PC-9 (cell line): ENCODE measurements at regions not wholly inside any gene's neighbourhood (a gene's known extent, or its start where the extent isn't known, plus 50 kb on each side); places are given as distances from the start of the nearest gene placed in this dataset.

ENCODE experiments used
- BruUV-seq: library from RNA; stranded (reverse); fragments of 400-500 nt; replicated peaks from 2 replicates; lab custom pipeline; 2021; lab: Mats Ljungman, UMichigan
- CTCF ChIA-PET: fragments of 300-600 bp; sonication (Branson Sonifier 250); formaldehyde crosslinking; loops from one replicate; lab custom pipeline; 2022; ENCODE audit warnings: antibody characterized with exemption; lab: Charles Lee
- POLR2A ChIA-PET: fragments of 300-600 bp; sonication (Branson Sonifier 250); formaldehyde crosslinking; loops from one replicate; lab custom pipeline; 2022; ENCODE audit warnings: antibody characterized with exemption; ENCODE audit not compliant: unreplicated experiment; lab: Charles Lee
- DNase-seq, 2 experiments: peaks; one replicate each; pipeline versions ENCODE4 v3.0.0 to v3.0.0-alpha.2; 2015 to 2022; ENCODE audit warnings: mixed read lengths in 1 of 2
- H2AFZ ChIP-seq: fragments of 200-600 bp; sonication (generic); 2 replicates; pipeline ENCODE4 v1.8.1; 2017; ENCODE audit warnings: antibody characterized with exemption
- H3F3A ChIP-seq: fragments of 200-600 bp; sonication (generic); 2 replicates; pipeline ENCODE4 v1.8.1; 2017; ENCODE audit warnings: antibody characterized with exemption, mild to moderate bottlenecking, low read depth; ENCODE audit not compliant: insufficient read depth
- H3K27ac ChIP-seq: fragments of 200-600 bp; sonication (generic); 2 replicates; pipeline ENCODE4 v1.6.1; 2016; ENCODE audit warnings: mixed run types
- H3K27me3 ChIP-seq: fragments of 200-600 bp; sonication (generic); 2 replicates; pipeline ENCODE4 v1.6.1; 2016; ENCODE audit warnings: low read depth, mixed run types; ENCODE audit not compliant: insufficient read depth
- H3K36me3 ChIP-seq: fragments of 200-600 bp; sonication (generic); 2 replicates; pipeline ENCODE4 v1.6.1; 2016; ENCODE audit warnings: low read depth, mixed run types
- H3K4me1 ChIP-seq: fragments of 200-600 bp; sonication (generic); replicated peaks from 2 replicates; pipeline ENCODE4 v1.6.1; 2016; ENCODE audit warnings: mixed run types; ENCODE audit not compliant: insufficient read depth
- H3K4me2 ChIP-seq: fragments of 200-600 bp; sonication (generic); 2 replicates; pipeline ENCODE4 v1.6.1; 2017; ENCODE audit warnings: mixed run types
- H3K4me3 ChIP-seq: fragments of 200-600 bp; sonication (generic); 2 replicates; pipeline ENCODE4 v1.6.1; 2016; ENCODE audit warnings: mixed run types
- H3K79me2 ChIP-seq: fragments of 200-600 bp; sonication (generic); 2 replicates; pipeline ENCODE4 v1.6.1; 2017; ENCODE audit warnings: low read depth, mixed run types
- H3K9me2 ChIP-seq: fragments of 200-600 bp; sonication (generic); 2 replicates; pipeline ENCODE4 v1.8.1; 2017; ENCODE audit warnings: mild to moderate bottlenecking; ENCODE audit not compliant: insufficient read depth
- H3K9me3 ChIP-seq: fragments of 200-600 bp; sonication (generic); 2 replicates; pipeline ENCODE4 v1.8.1; 2016; ENCODE audit warnings: low read depth; ENCODE audit not compliant: insufficient read depth
- H4K20me1 ChIP-seq: fragments of 200-600 bp; sonication (generic); 2 replicates; pipeline ENCODE4 v1.8.1; 2017; ENCODE audit not compliant: insufficient read depth
- CTCF ChIP-seq: fragments of 200-600 bp; sonication (generic); conservative IDR thresholded peaks from 2 replicates; pipeline ENCODE4 v1.6.1; 2017; ENCODE audit warnings: mixed run types, antibody characterized with exemption, mild to moderate bottlenecking, moderate library complexity
- EZH2 ChIP-seq: fragments of 200-600 bp; sonication (generic); IDR thresholded peaks from 2 replicates; pipeline ENCODE4 v1.8.0; 2017; ENCODE audit warnings: antibody characterized with exemption, low read depth
- intact Hi-C: fragments of 100-400 bp; cut with micrococcal nuclease; formaldehyde crosslinking; loops from one replicate; pipeline ENCODE4 v1.10.0; 2022; ENCODE audit not compliant: unreplicated experiment

GRCh38 chr15:29556380-29556779, 265.9 kb downstream of the TJP1 start:
- no peak overlapping the region for H3K4me3 ChIP-seq
- no peaks in the 10 kb centered on the region for H3F3A ChIP-seq
- no peaks in the 10 kb centered on the region for H3K9me2 ChIP-seq
- no peaks in the 10 kb centered on the region for H3K79me2 ChIP-seq
- H3K36me3 ChIP-seq = no peaks in the 10 kb centered on the region
- DNase-seq = no peak
- ChIA-PET CTCF (no interaction called here), POLR2A (no interaction called here)
- intact Hi-C loops = no loop called here
- H3K4me1 ChIP-seq = no peaks in the 10 kb centered on the region
- no peak overlapping the region for H3K4me2 ChIP-seq
- H3K27me3 ChIP-seq = peaks cover 47% of the 10 kb centered on the region
- H4K20me1 ChIP-seq = no peaks in the 10 kb centered on the region
- H3K9me3 ChIP-seq = no peaks in the 10 kb centered on the region
- no TSS peak for BruUV-seq
- TF ChIP-seq CTCF (no peak), EZH2 (no peak)
- H2AFZ ChIP-seq = no peak overlapping the region
- no peak overlapping the region for H3K27ac ChIP-seq

- TF ChIP-seq CTCF (no peak), EZH2 (no peak)
- CTCF ChIA-PET = no interaction called here
- no peaks in the 10 kb centered on the region for H3K4me1 ChIP-seq
- no peaks in the 10 kb centered on the region for H3K9me3 ChIP-seq
- no peak overlapping the region for H3K4me2 ChIP-seq
- intact Hi-C loops = no loop called here
- peaks cover 49% of the 10 kb centered on the region for H3K27me3 ChIP-seq
- no peak overlapping the region for H3K4me3 ChIP-seq
- no peaks in the 10 kb centered on the region for H4K20me1 ChIP-seq
- no peaks in the 10 kb centered on the region for H3K79me2 ChIP-seq
- H2AFZ ChIP-seq = no peak overlapping the region
- H3F3A ChIP-seq = no peaks in the 10 kb centered on the region
- H3K9me2 ChIP-seq = no peaks in the 10 kb centered on the region
- BruUV-seq = no TSS peak
- no peak overlapping the region for H3K27ac ChIP-seq
- POLR2A ChIA-PET = no interaction called here
- no peaks in the 10 kb centered on the region for H3K36me3 ChIP-seq
- DNase-seq = no peak
These were observed 267.7 kb downstream of the TJP1 start for GRCh38 chr15:29554531-29554930.

- CTCF ChIA-PET = no interaction called here
- intact Hi-C loops = no loop called here
- no peak overlapping the region for H3K4me3 ChIP-seq
- no peaks in the 10 kb centered on the region for H3K9me2 ChIP-seq
- no TSS peak for BruUV-seq
- H3K4me1 ChIP-seq = no peaks in the 10 kb centered on the region
- peaks cover 39% of the 10 kb centered on the region for H3K27me3 ChIP-seq
- no peaks in the 10 kb centered on the region for H3K9me3 ChIP-seq
- DNase-seq = no peak
- POLR2A ChIA-PET = no interaction called here
- no peaks in the 10 kb centered on the region for H3K79me2 ChIP-seq
- TF ChIP-seq CTCF = no peak
- TF ChIP-seq EZH2 = no peak
- no peak overlapping the region for H3K27ac ChIP-seq
- H3F3A ChIP-seq = no peaks in the 10 kb centered on the region
- H2AFZ ChIP-seq = no peak overlapping the region
- no peaks in the 10 kb centered on the region for H3K36me3 ChIP-seq
- H4K20me1 ChIP-seq = no peaks in the 10 kb centered on the region
- no peak overlapping the region for H3K4me2 ChIP-seq
These were observed 271.3 kb downstream of the TJP1 start for GRCh38 chr15:29550834-29551465.
